DND-41 (cell line): ENCODE measurements at regions not wholly inside any gene's neighbourhood (a gene's known extent, or its start where the extent isn't known, plus 50 kb on each side); places are given as distances from the start of the nearest gene placed in this dataset.

ENCODE experiments used
- EZH2 ChIP-seq: IDR thresholded peaks from 3 replicates; pipeline ENCODE4 v1.6.1; 2012; ENCODE audit warnings: borderline replicate concordance, low read depth, mild to moderate bottlenecking, moderate library complexity, low read length, inconsistent platforms; ENCODE audit not compliant: severe bottlenecking
- TF ChIP-seq, protein P1 (sequence below): IDR thresholded peaks from 2 replicates; pipeline ENCODE4 v1.5.1; 2012; ENCODE audit warnings: borderline replicate concordance, low read length, moderate library complexity, mild to moderate bottlenecking; ENCODE audit not compliant: poor library complexity, severe bottlenecking; ENCODE audit errors: extremely low read depth

DNA sequence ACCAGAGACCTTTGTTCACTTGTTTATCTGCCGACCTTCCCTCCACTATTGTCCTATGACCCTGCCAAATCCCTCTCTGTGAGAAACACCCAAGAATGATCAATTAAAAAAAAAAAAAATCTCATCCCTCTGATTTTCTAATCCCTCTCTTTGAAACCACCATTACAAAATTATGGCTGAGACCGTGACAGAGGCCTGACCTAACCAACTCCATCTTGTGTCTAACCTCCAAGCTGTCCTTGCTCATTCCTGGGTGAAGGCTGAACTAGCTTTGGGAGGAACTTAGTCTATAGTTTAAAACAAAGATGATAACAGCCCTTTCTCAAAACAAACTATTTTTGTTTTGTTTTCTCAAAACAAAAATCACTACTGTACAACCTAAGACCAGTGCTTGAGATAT is 474.5 kb downstream of the TMEM114 start:
- TF ChIP-seq, protein P1, sequence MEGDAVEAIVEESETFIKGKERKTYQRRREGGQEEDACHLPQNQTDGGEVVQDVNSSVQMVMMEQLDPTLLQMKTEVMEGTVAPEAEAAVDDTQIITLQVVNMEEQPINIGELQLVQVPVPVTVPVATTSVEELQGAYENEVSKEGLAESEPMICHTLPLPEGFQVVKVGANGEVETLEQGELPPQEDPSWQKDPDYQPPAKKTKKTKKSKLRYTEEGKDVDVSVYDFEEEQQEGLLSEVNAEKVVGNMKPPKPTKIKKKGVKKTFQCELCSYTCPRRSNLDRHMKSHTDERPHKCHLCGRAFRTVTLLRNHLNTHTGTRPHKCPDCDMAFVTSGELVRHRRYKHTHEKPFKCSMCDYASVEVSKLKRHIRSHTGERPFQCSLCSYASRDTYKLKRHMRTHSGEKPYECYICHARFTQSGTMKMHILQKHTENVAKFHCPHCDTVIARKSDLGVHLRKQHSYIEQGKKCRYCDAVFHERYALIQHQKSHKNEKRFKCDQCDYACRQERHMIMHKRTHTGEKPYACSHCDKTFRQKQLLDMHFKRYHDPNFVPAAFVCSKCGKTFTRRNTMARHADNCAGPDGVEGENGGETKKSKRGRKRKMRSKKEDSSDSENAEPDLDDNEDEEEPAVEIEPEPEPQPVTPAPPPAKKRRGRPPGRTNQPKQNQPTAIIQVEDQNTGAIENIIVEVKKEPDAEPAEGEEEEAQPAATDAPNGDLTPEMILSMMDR: no peak
- TF ChIP-seq EZH2: no peak
